Neural cell (in vitro differentiated cells): ENCODE measurements at regions not wholly inside any gene's neighbourhood (a gene's known extent, or its start where the extent isn't known, plus 50 kb on each side); places are given as distances from the start of the nearest gene placed in this dataset.

Experiments used
- H2AFZ ChIP-seq: fragments of 200-600, 300-800 bp; sonication (generic), shearing (Covaris generic); 2 replicates; pipeline ENCODE4 v1.6.0; 2014; ENCODE audit warnings: low read depth, mild to moderate bottlenecking, antibody characterized with exemption, low read length, moderate library complexity
- H3F3A ChIP-seq: fragments of 200-600 bp; shearing (Covaris generic); 2 replicates; pipeline ENCODE4 v1.6.1; 2016; ENCODE audit warnings: mild to moderate bottlenecking, moderate library complexity, mixed read lengths, antibody characterized with exemption, low read length; ENCODE audit not compliant: insufficient read depth, poor library complexity, severe bottlenecking
- H3K27ac ChIP-seq: fragments of 200-600, 300-800 bp; sonication (generic), shearing (Covaris generic); 2 replicates; pipeline ENCODE4 v1.5.1; 2014; ENCODE audit warnings: mild to moderate bottlenecking, low read length, moderate library complexity
- H3K27me3 ChIP-seq: fragments of 300-800, 200-600 bp; sonication (generic), shearing (Covaris generic); 2 replicates; pipeline ENCODE4 v1.6.0; 2014; ENCODE audit warnings: mild to moderate bottlenecking, low read depth, low read length, moderate library complexity; ENCODE audit not compliant: insufficient read depth
- H3K36me3 ChIP-seq: fragments of 300-800, 200-600 bp; sonication (generic), shearing (Covaris generic); 2 replicates; pipeline ENCODE4 v1.5.1; 2014; ENCODE audit warnings: mild to moderate bottlenecking, antibody characterized with exemption, low read length, moderate library complexity; ENCODE audit not compliant: insufficient read depth
- H3K4me2 ChIP-seq: fragments of 300-800, 200-600 bp; sonication (generic), shearing (Covaris generic); 2 replicates; pipeline ENCODE4 v1.6.0; 2014; ENCODE audit warnings: mild to moderate bottlenecking, low read length
- H3K4me3 ChIP-seq: fragments of 300-800, 200-600 bp; sonication (generic), shearing (Covaris generic); 2 replicates; pipeline ENCODE4 v1.5.1; 2014; ENCODE audit warnings: mild to moderate bottlenecking, low read length, moderate library complexity
- H3K79me2 ChIP-seq: fragments of 200-600 bp; shearing (Covaris generic); replicated peaks from 2 replicates; pipeline ENCODE4 v1.6.0; 2014; ENCODE audit warnings: mild to moderate bottlenecking, low read length, moderate library complexity; ENCODE audit not compliant: insufficient read depth
- H3K9ac ChIP-seq: fragments of 300-800, 200-600 bp; sonication (generic), shearing (Covaris generic); 2 replicates; pipeline ENCODE4 v1.6.1; 2016; ENCODE audit warnings: mild to moderate bottlenecking, low read length, mixed read lengths
- H3K9me2 ChIP-seq: fragments of 200-600 bp; shearing (Covaris generic); 2 replicates; pipeline ENCODE4 v1.6.1; 2016; ENCODE audit warnings: mild to moderate bottlenecking, low read length, mixed read lengths; ENCODE audit not compliant: insufficient read depth
- H3K9me3 ChIP-seq: fragments of 200-600, 300-800 bp; sonication (generic), shearing (Covaris generic); 2 replicates; pipeline ENCODE4 v1.6.1; 2016; ENCODE audit warnings: mild to moderate bottlenecking, mixed run types, low read length, moderate library complexity, mixed read lengths
- H4K20me1 ChIP-seq: fragments of 200-600 bp; shearing (Covaris generic); 2 replicates; pipeline ENCODE4 v1.6.1; 2016; ENCODE audit warnings: mild to moderate bottlenecking, mixed run types; ENCODE audit not compliant: insufficient read depth
- CTCF ChIP-seq: fragments of 450-650 bp; IDR thresholded peaks from 2 replicates; pipeline ENCODE4 v1.5.1; 2014; ENCODE audit warnings: antibody characterized with exemption, mild to moderate bottlenecking, moderate library complexity; ENCODE audit not compliant: poor library complexity, severe bottlenecking
- EP300 ChIP-seq: fragments of 450-650 bp; conservative IDR thresholded peaks from 2 replicates; pipeline ENCODE4 v1.6.1; 2014; ENCODE audit warnings: antibody characterized with exemption, mild to moderate bottlenecking, moderate library complexity; ENCODE audit not compliant: poor library complexity, severe bottlenecking
- EZH2 ChIP-seq: fragments of 200-600, 300-800 bp; shearing (Covaris generic), sonication (generic); IDR thresholded peaks from 2 replicates; pipeline ENCODE4 v1.6.1; 2014; ENCODE audit warnings: antibody characterized with exemption, low read length, borderline replicate concordance, mild to moderate bottlenecking; ENCODE audit not compliant: insufficient read depth, poor library complexity, severe bottlenecking
- MXI1 ChIP-seq: fragments of 450-650 bp; conservative IDR thresholded peaks from 2 replicates; pipeline ENCODE4 v1.6.1; 2014; ENCODE audit warnings: antibody characterized with exemption, mild to moderate bottlenecking; ENCODE audit not compliant: poor library complexity, severe bottlenecking
- POLR2AphosphoS5 ChIP-seq: IDR thresholded peaks from 2 replicates; pipeline ENCODE4 v1.6.1; 2012
- RAD21 ChIP-seq: fragments of 450-650 bp; conservative IDR thresholded peaks from 2 replicates; pipeline ENCODE4 v1.6.1; 2014; ENCODE audit warnings: antibody characterized with exemption, mild to moderate bottlenecking, moderate library complexity
- REST ChIP-seq: IDR thresholded peaks from 2 replicates; pipeline ENCODE4 v1.6.1; 2012; ENCODE audit warnings: borderline replicate concordance
- SMC3 ChIP-seq: fragments of 450-650 bp; conservative IDR thresholded peaks from 2 replicates; pipeline ENCODE4 v1.6.1; 2014; ENCODE audit warnings: antibody characterized with exemption, mild to moderate bottlenecking, moderate library complexity; ENCODE audit not compliant: poor library complexity
- TAF1 ChIP-seq: IDR thresholded peaks from 2 replicates; pipeline ENCODE4 v1.6.1; 2012; ENCODE audit warnings: low read depth

- no peak overlapping the region for H2AFZ ChIP-seq
- no peak for TF ChIP-seq RAD21
Measured at GRCh38 chr13:50220938-50221337, 205.7 kb downstream of the KCNRG start.

GRCh38 chr13:50222569-50223332, 207.5 kb downstream of the KCNRG start:
- Histone ChIP-seq H3K9me3 (no peaks in the 10 kb centered on the region), H4K20me1 (no peaks in the 10 kb centered on the region), H3K36me3 (no peaks in the 10 kb centered on the region), H3F3A (no peaks in the 10 kb centered on the region), H3K4me3 (no peak overlapping the region), H3K79me2 (no peaks in the 10 kb centered on the region), H3K4me2 (no peak overlapping the region), H2AFZ (no peak overlapping the region), H3K27ac (no peak overlapping the region), H3K27me3 (no peaks in the 10 kb centered on the region), H3K9ac (no peak overlapping the region), H3K9me2 (no peaks in the 10 kb centered on the region)
- TF ChIP-seq SMC3 (no peak), POLR2AphosphoS5 (peak; percentile 67)

More at GRCh38 chr13:50220938-50221337, 205.7 kb downstream of the KCNRG start:
- Histone ChIP-seq H3K9ac (no peak overlapping the region), H3K4me3 (no peak overlapping the region), H3K27ac (no peak overlapping the region), H3F3A (no peaks in the 10 kb centered on the region), H4K20me1 (no peaks in the 10 kb centered on the region), H3K4me2 (no peak overlapping the region), H3K79me2 (no peaks in the 10 kb centered on the region), H3K27me3 (no peaks in the 10 kb centered on the region), H3K36me3 (no peaks in the 10 kb centered on the region), H3K9me2 (no peaks in the 10 kb centered on the region), H3K9me3 (no peaks in the 10 kb centered on the region)

- Histone ChIP-seq H3K27me3 (no peaks in the 10 kb centered on the region), H3K9ac (no peak overlapping the region), H3K36me3 (no peaks in the 10 kb centered on the region), H4K20me1 (no peaks in the 10 kb centered on the region), H3K79me2 (no peaks in the 10 kb centered on the region), H3F3A (no peaks in the 10 kb centered on the region), H3K9me3 (no peaks in the 10 kb centered on the region), H3K4me2 (no peak overlapping the region), H3K9me2 (no peaks in the 10 kb centered on the region), H3K27ac (no peak overlapping the region), H2AFZ (no peak overlapping the region), H3K4me3 (no peak overlapping the region)
- TF ChIP-seq REST (no peak), TAF1 (no peak), MXI1 (no peak), EZH2 (no peak), EP300 (no peak), CTCF (no peak), SMC3 (no peak)
Measured at GRCh38 chr13:50224534-50224933, 209.3 kb downstream of the KCNRG start.
